Middle frontal gyrus (tissue), 1 donor: ENCODE measurements at regions not wholly inside any gene's neighbourhood (a gene's known extent, or its start where the extent isn't known, plus 50 kb on each side); places are given as distances from the start of the nearest gene placed in this dataset.
A peak's percentile ranks its signal among the peaks of the same experiment; 100 is the strongest.
"Not testable (repeated sequence)": the region's sequence is repeated elsewhere in the genome, so short reads cannot be mapped to it uniquely, and the experiment has no call there.

Source experiments
- DNase-seq: peaks from one replicate; pipeline ENCODE4 v3.0.0-alpha.2; 2015; ENCODE audit warnings: low spot score; ENCODE audit errors: extremely low spot score

- no peak for DNase-seq
These were observed 50.4 kb downstream of the HAPSTR1 start for GRCh38 chr16:9141813-9142212.

- DNase-seq = no peak
These were observed 52.7 kb downstream of the HAPSTR1 start for GRCh38 chr16:9144106-9144505.

DNA sequence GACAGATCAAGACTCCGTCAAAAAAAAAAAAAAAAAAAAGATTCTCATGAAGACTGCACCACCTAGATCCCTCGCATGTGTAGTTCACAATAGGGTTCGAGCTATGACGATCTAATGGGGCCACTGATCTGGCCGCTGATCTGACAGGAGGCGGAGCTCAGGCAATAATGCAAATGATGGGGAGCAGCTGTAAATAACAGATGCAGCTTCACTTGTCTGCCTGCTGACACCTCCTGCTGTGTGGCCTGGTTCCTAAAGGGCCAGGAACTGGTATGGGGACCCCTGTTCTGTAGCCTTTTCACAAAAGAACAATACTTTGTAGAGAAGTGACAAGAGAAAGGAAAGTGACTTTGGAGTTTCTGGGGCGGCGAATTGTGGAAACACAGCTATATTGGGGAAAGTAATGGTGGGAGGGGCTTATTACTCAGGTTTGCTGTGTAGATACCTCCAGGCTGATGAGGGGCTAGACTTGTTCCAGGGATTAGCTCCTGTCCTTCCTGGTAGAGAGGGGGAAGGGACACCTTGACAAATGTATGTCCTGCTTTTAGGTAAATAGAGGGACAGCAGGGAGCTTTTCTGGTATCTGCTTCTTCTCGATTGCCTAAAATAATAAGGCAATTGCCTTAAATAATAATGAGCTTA lies 57.1 kb downstream of the HAPSTR1 start:
- DNase-seq = no peak

DNA sequence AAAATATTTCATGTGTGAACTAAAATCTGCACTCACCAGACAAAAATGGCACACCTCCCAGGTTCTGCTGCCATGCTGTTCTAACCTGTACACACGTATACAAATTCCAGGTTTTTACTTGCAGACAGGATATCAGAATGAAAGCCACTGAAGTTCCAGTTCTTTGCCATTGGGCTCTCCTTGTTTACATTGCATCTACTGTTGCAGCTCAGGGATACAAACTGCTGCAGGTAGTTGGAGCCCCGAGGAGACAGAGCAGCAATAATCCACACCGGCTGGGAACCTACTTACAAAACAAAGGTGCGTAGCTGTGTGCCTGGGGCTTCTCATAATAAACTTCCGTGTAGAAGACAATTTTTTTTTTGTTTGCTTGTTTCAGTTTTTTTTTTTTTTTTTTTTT lies 59.6 kb downstream of the HAPSTR1 start:
- DNase-seq = no peak

DNA sequence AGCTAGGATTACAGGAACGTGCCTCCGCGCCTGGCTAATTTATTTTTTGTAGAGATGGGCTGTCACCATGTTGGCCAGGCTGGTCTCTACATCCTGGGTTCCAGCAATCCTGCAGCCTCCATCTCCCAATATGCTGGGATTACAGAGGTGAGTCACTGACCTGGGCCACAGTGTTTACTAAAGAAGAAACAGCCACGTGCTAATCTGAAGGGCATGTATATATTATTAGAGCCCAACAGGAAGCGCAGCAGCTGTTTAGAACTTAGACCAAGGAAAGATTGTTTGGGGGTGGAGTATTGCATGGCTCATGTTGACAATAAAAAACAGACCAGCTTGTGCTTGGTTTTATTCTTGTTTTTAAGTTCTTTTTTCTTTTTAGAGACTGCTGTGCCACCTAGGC lies 60.2 kb downstream of the HAPSTR1 start:
- DNase-seq = no peak

DNA sequence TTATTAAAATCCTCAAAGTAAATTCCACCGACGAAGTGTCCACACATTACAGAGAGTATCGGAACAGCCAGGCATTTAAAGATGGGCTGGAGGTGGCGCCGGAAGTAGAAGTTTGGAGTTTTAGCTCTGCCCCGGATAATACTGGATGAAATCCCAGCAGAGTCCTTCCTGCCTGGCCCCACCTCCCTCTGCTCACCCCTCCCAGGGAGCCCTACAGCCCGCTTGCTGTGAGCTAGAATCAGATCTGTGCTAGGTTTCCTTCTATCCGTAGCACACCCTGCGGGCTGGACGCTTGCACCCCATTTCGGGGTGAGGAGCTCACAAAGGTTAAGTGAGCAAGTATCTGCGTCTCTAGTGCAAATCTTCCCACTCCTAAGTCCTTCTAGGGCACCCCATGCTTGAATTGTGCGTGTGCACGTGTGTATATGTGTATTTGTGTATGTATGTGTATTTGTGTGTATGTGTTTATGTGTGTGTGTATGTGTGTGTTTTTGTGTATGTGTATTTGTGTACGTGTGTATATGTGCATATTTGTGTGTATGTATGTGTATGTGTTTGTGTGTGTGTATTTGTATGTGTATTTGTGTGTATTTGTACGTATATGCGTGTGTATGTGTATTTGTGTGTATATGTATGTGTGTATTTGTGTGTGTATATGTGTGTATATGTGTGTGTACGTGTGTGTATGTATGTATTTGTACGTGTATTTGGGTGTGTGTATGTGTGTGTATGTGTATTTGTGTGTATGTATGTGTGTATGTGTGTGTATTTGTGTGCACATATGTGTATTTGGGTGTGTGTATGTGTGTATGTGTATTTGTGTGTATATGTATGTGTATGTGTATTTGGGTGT lies 61.4 kb downstream of the HAPSTR1 start:
- DNase-seq = no peak

DNA sequence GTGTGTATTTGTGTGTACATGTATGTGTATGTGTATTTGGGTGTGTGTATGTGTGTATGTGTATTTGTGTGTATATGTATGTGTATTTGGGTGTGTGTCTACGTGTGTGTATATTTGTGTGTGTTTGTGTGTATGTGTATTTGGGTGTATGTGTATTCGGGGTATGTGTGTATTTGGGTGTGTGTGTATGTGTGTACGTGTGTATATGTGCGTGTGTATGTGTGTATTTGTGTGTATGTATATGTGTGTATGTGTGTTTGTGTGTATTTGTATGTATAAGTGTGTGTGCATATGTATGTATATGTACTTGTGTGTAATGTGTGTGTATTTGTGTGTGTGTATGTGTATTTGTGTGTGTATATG lies 62.0 kb downstream of the HAPSTR1 start:
- DNase-seq = no peak

DNA sequence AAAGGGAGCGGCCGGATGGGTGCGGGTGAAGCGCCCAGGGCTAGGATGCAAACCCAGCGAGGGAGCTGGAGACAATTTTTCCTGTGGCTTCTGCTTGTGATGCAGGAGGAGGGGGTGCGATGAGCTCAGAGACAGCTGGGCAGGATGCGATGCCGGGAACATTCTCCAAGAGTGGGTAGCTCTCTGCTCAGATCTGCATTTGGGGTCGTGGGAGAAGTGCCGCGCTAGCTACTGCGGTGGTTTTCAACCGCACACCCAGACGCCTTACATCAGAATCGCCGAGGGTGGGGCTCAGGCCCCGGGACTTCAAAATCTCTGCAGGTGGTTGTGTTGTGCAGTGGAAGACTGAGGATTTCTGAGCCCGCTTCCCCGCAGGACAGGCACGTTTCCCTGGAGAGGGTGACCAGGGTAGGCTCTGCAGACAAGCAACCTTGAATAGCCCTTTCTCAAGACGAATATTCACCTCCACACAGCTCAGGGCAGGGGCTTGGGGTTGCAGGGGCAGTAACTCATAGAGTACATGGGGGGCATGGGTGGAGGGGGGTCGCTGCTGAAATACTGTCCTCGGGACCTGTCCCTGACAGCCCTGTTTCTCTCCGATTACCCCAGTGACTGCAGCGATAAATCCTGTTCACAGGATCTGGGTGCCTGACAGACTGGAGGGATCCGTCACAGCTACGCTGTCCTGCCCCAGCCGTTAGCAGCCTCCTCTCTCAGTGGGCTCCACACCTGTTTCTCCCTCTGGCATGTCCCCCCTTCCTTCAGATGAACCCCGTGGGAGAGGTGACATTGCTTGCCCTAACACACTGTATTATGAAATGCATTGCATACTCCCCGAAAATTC lies 63.3 kb downstream of the HAPSTR1 start:
- DNase-seq = peak; percentile 14

DNA sequence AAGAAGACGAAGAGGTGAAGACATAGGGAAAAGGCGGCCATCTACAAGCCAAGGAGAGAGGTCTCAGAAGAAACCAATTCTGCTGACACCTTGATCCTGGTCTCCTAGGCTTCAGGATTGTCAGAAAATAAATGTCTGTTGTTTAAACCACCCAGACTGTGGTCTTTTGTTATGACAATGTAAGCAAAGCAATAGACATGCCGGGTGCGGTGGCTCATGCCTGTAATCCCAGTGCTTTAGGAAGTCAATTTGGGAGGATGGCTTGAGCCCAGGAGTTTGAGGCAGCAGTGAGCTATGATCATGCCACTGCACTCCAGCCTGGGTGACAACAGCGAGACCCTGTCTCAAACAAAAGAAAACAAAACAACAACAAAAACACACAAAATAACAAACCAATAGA lies 64.4 kb downstream of the HAPSTR1 start:
- DNase-seq = no peak

GRCh38 chr16:9159839-9160550 lies 68.6 kb downstream of the HAPSTR1 start:
- DNase-seq = peak; percentile 75

- DNase-seq = no peak
These were observed 69.1 kb downstream of the HAPSTR1 start for GRCh38 chr16:9160551-9160911.

DNA sequence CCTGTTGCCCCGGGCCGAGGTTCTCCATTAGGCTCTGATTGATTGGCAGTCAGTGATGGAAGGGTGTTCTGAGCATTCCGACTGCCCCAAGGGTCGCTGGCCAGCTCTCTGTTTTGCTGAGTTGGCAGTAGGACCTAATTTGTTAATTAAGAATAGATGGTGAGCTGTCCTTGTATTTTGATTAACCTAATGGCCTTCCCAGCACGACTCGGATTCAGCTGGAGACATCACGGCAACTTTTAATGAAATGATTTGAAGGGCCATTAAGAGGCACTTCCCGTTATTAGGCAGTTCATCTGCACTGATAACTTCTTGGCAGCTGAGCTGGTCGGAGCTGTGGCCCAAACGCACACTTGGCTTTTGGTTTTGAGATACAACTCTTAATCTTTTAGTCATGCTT lies 74.2 kb downstream of the HAPSTR1 start:
- DNase-seq = no peak

- DNase-seq = not testable (repeated sequence)
These were observed 75.0 kb downstream of the HAPSTR1 start for GRCh38 chr16:9166326-9166993.

GRCh38 chr16:9169094-9169493 lies 77.7 kb downstream of the HAPSTR1 start:
- DNase-seq = no peak

GRCh38 chr16:9170470-9170869 lies 79.0 kb downstream of the HAPSTR1 start:
- DNase-seq = no peak

- peak; percentile 41 for DNase-seq
These were observed 85.3 kb downstream of the HAPSTR1 start for GRCh38 chr16:9176547-9177418.

- DNase-seq = no peak
These were observed 86.4 kb downstream of the HAPSTR1 start for GRCh38 chr16:9177861-9178260.

DNA sequence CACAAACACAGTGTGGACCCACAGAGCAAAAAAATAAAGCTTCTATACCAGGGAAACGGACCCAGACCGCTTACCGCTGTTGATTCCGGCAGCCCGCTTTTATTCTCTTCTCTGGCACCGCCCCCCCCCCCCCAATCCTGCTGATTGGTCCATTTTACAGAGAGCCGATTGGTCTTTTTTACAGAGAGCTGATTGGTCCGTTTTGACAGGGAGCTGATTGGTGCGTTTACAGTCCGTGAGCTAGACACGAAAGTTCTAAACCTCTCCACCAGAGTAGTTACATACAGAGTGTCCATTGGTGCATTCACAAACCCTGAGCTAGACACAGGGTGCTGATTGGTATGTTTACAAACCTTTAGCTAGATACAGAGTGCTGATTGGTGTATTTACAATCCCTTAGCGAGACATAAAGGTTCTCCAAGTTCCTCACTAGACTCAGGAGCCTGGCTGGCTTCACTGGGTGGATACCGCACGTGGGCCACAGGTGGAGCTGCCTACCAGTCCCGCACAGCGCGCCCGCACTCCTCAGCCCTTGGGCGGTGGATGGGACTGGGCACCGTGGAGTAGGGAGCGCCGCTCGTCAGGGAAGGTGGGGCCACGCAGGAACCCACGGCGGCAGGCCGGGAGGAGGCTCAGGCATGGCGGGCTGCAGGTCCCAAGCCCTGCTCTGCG lies 92.4 kb downstream of the HAPSTR1 start:
- DNase-seq = no peak

- DNase-seq = no peak
These were observed 92.9 kb downstream of the HAPSTR1 start for GRCh38 chr16:9184354-9184690.

DNA sequence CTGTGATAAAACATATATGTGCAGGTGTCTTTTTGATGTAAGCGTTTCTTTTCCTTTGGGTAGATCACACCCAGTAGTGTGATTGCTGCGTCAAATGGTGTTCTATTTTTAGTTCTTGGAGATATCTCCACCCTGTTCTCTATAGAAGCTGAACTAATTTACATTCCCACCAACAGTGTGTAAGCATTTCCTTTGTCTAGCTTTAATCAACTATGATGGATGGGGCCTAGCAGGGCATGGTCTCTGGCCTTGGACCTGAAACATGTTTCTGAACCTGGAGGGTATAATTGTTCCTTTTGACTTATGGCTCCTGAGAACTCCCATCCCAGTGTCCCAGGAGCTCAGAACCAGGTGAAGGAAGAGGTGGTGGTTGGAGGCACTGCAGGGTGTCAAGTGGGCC lies 93.9 kb downstream of the HAPSTR1 start:
- no peak for DNase-seq
